ENCODE measurements at regions not wholly inside any gene's neighbourhood (a gene's known extent, or its start where the extent isn't known, plus 50 kb on each side); places are given as distances from the start of the nearest gene placed in this dataset.

- no peak for TF ChIP-seq CTCF (conservative IDR thresholded peaks at IDR 0.05 in 1 of 2, IDR thresholded peaks at IDR 0.05 in 1 of 2; ENCODE audit: low read depth in 1 of 2, low read length in 2 of 2)
- TF ChIP-seq EZH2 (IDR thresholded peaks at IDR 0.05; ENCODE audit: low read length, missing control alignments): no peak
Observed at GRCh38 chr3:144437989-144438388, 466.4 kb downstream of the DIPK2A start.
